ENCODE measurements at regions not wholly inside any gene's neighbourhood (a gene's known extent, or its start where the extent isn't known, plus 50 kb on each side); places are given as distances from the start of the nearest gene placed in this dataset.
"Not testable (repeated sequence)": the region's sequence is repeated elsewhere in the genome, so short reads cannot be mapped to it uniquely, and the experiment has no call there.

DNA sequence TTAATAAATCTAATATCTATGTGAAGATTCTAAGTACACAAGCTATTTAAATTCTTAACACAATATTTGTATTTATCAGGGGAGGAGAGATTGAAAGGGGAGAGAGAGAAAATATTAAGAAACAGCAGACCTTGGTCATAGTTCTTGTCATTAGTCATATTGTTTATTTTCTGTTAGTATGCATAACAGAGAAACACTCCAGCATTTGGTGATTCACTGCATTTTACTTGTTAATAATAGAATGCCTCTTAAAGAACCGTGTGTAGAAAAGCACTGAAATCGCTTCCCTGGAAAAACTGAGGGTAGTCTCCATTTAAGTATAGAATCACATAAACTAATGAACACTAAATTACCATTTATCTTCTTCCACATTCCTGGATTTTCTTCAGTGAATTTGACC is 122.7 kb upstream of the TRPC6 start:
- no peak overlapping the region for H3K4me3 ChIP-seq (ENCODE audit: low read length)
- no peaks in the 10 kb centered on the region for H3K36me3 ChIP-seq (ENCODE audit: insufficient read depth, low read depth, low read length)
- H3K9me3 ChIP-seq (ENCODE audit: insufficient read depth, low read depth, low read length), result no peaks in the 10 kb centered on the region
- H3K4me1 ChIP-seq (ENCODE audit: insufficient read depth, low read length), result peaks cover 3% of the 10 kb centered on the region; the same call in 1 of the 2 replicates
- H3K27me3 ChIP-seq (ENCODE audit: insufficient read depth, low read length), result no peaks in the 10 kb centered on the region
- H3K27ac ChIP-seq (ENCODE audit: low read length), result no peak overlapping the region
- no peak overlapping the region for H3K9ac ChIP-seq (ENCODE audit: low read depth, low read length)

DNA sequence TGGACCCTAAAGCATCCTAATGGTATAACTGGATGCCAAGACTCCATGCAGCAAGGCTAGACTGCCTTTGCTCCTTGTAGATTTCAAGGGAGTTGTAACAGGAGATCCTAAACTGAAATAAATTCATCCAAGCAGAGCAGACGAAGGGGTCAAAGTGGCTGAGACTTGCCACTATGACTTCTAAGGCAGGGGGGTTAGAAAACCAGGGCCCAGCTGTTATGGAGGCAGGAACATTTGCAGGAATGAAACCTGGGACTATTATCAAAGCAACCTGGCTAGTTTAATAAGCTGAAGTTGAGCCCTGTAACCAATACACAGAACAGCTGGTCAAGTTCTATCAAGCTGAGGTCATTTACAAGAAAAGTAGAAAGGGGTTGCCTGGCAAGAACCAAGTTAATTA is 122.2 kb upstream of the TRPC6 start:
- no peaks in the 10 kb centered on the region for H3K27me3 ChIP-seq (ENCODE audit: insufficient read depth, low read length)
- no peaks in the 10 kb centered on the region for H3K9me3 ChIP-seq (ENCODE audit: insufficient read depth, low read depth, low read length)
- peaks cover 3% of the 10 kb centered on the region; the same call in 1 of the 2 replicates for H3K4me1 ChIP-seq (ENCODE audit: insufficient read depth, low read length)
- no peak overlapping the region for H3K9ac ChIP-seq (ENCODE audit: low read depth, low read length)
- H3K27ac ChIP-seq (ENCODE audit: low read length), result no peak overlapping the region
- no peaks in the 10 kb centered on the region for H3K36me3 ChIP-seq (ENCODE audit: insufficient read depth, low read depth, low read length)
- no peak overlapping the region for H3K4me3 ChIP-seq (ENCODE audit: low read length)

DNA sequence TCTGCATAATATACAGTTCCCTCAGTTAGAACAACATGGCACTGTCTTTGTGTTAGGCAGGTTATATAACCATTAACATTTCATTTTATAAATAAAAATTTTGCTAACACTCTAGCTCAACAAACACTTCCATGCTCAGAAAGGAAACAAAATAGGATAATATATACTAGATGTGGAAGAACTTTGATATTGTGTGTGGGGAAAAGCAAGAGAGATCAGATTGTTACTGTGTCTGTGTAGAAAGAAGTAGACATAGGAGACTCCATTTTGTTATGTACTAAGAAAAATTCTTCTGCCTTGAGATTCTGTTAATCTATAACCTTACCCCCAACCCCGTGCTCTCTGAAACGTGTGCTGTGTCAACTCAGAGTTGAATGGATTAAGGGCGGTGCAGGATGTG is 111.1 kb upstream of the TRPC6 start:
- H3K4me3 ChIP-seq (ENCODE audit: low read length); H3K27me3 ChIP-seq (ENCODE audit: insufficient read depth, low read length); H3K9ac ChIP-seq (ENCODE audit: low read depth, low read length); H3K27ac ChIP-seq (ENCODE audit: low read length); H3K4me1 ChIP-seq (ENCODE audit: insufficient read depth, low read length); H3K36me3 ChIP-seq (ENCODE audit: insufficient read depth, low read depth, low read length); H3K9me3 ChIP-seq (ENCODE audit: insufficient read depth, low read depth, low read length): not testable (repeated sequence)

- H3K36me3 ChIP-seq (ENCODE audit: insufficient read depth, low read depth, low read length), result no peaks in the 10 kb centered on the region
- no peaks in the 10 kb centered on the region for H3K27me3 ChIP-seq (ENCODE audit: insufficient read depth, low read length)
- no peaks in the 10 kb centered on the region for H3K4me1 ChIP-seq (ENCODE audit: insufficient read depth, low read length)
- H3K9me3 ChIP-seq (ENCODE audit: insufficient read depth, low read depth, low read length), result peaks cover 4% of the 10 kb centered on the region
- no peak overlapping the region for H3K4me3 ChIP-seq (ENCODE audit: low read length)
- H3K9ac ChIP-seq (ENCODE audit: low read depth, low read length), result no peak overlapping the region
- H3K27ac ChIP-seq (ENCODE audit: low read length), result no peak overlapping the region
Observed at GRCh38 chr11:101692980-101693379, 109.2 kb upstream of the TRPC6 start.

- no peak overlapping the region for H3K27ac ChIP-seq (ENCODE audit: low read length)
Observed at GRCh38 chr11:101686514-101686913, 102.7 kb upstream of the TRPC6 start.

DNA sequence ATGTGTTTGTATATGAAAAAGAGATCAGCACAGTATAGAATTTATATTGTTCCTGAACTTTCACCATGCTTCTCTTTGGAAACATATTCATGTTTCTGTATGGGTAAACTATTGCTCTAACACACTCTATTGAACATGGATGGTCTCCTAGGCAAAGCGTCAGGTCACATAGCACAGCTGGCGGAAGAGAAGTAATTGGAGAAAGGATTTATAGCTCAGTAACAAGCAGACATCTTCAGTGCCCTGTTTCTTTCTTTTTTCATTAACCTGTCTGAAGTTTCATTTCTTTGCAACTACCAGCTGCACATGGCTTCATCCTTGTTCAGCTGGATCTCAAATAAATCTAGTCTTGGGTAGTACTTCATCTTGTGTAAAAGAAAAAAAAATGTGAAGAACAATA is 84.4 kb upstream of the TRPC6 start:
- H3K4me3 ChIP-seq (ENCODE audit: low read length), result no peak overlapping the region
- no peaks in the 10 kb centered on the region for H3K27me3 ChIP-seq (ENCODE audit: insufficient read depth, low read length)
- no peaks in the 10 kb centered on the region for H3K36me3 ChIP-seq (ENCODE audit: insufficient read depth, low read depth, low read length)
- H3K9ac ChIP-seq (ENCODE audit: low read depth, low read length), result no peak overlapping the region
- H3K27ac ChIP-seq (ENCODE audit: low read length), result no peak overlapping the region
- H3K4me1 ChIP-seq (ENCODE audit: insufficient read depth, low read length), result peaks cover 6% of the 10 kb centered on the region
- H3K9me3 ChIP-seq (ENCODE audit: insufficient read depth, low read depth, low read length), result no peaks in the 10 kb centered on the region

More at GRCh38 chr11:101686514-101686913, 102.7 kb upstream of the TRPC6 start:
- no peak overlapping the region for H3K9ac ChIP-seq (ENCODE audit: low read depth, low read length)
- no peaks in the 10 kb centered on the region for H3K36me3 ChIP-seq (ENCODE audit: insufficient read depth, low read depth, low read length)
- no peak overlapping the region for H3K4me3 ChIP-seq (ENCODE audit: low read length)
- H3K9me3 ChIP-seq (ENCODE audit: insufficient read depth, low read depth, low read length), result peaks cover 15% of the 10 kb centered on the region
- H3K27me3 ChIP-seq (ENCODE audit: insufficient read depth, low read length), result no peaks in the 10 kb centered on the region
- no peaks in the 10 kb centered on the region for H3K4me1 ChIP-seq (ENCODE audit: insufficient read depth, low read length)

- no peaks in the 10 kb centered on the region for H3K9me3 ChIP-seq (ENCODE audit: insufficient read depth, low read depth, low read length)
- no peak overlapping the region for H3K27ac ChIP-seq (ENCODE audit: low read length)
- no peak overlapping the region for H3K9ac ChIP-seq (ENCODE audit: low read depth, low read length)
- H3K36me3 ChIP-seq (ENCODE audit: insufficient read depth, low read depth, low read length), result no peaks in the 10 kb centered on the region
- no peak overlapping the region for H3K4me3 ChIP-seq (ENCODE audit: low read length)
- no peaks in the 10 kb centered on the region for H3K27me3 ChIP-seq (ENCODE audit: insufficient read depth, low read length)
- H3K4me1 ChIP-seq (ENCODE audit: insufficient read depth, low read length), result peaks cover 6% of the 10 kb centered on the region
Observed at GRCh38 chr11:101666916-101667315, 83.1 kb upstream of the TRPC6 start.

GRCh38 chr11:101661559-101661958 is 77.8 kb upstream of the TRPC6 start:
- Histone ChIP-seq H3K4me1 (ENCODE audit: insufficient read depth, low read length) (peaks cover 6% of the 10 kb centered on the region), H3K9ac (ENCODE audit: low read depth, low read length) (no peak overlapping the region), H3K9me3 (ENCODE audit: insufficient read depth, low read depth, low read length) (no peaks in the 10 kb centered on the region), H3K27me3 (ENCODE audit: insufficient read depth, low read length) (no peaks in the 10 kb centered on the region), H3K36me3 (ENCODE audit: insufficient read depth, low read depth, low read length) (no peaks in the 10 kb centered on the region), H3K4me3 (ENCODE audit: low read length) (no peak overlapping the region), H3K27ac (ENCODE audit: low read length) (no peak overlapping the region)
